AML-193 (cell line): ENCODE measurements at regions not wholly inside any gene's neighbourhood (a gene's known extent, or its start where the extent isn't known, plus 50 kb on each side); places are given as distances from the start of the nearest gene placed in this dataset.

Experiments
- DNase-seq, 2 experiments: peaks; one replicate each; lab custom pipeline; 2025; lab: John Stamatoyannopoulos, UW

DNA sequence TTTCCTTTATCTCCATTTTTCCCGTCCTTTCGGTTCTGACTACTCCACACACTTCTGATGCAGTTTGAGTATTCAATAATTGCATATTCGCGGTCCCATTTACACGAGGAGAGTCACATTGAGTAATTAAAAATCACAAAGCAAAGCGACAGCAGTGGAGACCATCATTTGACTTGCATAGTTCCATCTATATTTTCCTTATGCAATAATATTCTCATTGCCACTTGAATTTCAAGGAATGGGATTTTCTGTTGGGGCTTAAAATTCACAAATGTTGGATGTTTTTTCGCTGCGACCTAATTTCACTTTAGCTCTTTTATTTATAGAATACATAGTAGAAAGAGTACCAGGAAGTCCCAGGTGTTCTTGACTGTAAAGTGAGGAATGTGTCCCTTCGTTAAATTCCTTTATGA, 186.8 kb downstream of the ZEB2 start:
- DNase-seq, result no peak

DNA sequence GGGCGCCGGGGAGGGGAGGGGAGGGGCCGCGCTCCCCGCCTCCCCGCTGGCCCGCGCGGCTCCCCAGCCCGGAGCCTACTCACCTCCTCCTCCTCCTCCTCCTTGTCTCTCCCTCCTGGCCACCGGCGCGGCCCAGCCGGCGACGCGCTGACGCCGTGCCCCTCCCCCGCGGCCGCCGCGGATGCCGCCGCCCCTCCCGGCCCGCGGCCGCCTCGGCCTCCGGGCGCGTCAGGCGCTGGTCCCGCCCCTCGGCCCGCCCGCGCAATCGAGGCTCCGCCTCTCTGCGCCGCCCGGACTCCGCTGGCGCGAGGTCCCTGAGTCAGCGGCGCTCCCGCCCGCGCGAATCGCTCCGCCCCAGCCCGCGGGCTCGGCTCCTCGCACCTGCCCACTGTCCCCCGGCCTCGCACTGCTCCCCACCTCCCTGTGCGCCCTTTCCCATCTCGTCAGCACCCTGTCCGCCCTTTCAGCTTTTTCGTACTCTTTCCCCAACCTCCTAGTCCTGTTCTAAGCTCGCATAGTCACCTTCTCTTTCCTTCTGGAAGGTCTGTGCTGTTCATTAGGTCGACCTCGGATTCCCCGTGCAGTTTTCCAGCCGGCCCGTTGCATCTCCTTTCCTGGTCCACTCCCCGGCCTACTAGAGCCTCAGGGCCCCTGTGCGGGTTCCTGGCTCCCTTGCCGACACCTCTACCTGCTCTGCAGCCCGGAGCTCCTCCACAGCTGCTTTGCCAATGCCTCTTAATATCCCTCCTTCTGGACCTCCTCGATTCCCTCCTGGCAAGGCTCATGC, 187.4 kb downstream of the ZEB2 start:
- peak; percentile 81 to 92 for DNase-seq

DNA sequence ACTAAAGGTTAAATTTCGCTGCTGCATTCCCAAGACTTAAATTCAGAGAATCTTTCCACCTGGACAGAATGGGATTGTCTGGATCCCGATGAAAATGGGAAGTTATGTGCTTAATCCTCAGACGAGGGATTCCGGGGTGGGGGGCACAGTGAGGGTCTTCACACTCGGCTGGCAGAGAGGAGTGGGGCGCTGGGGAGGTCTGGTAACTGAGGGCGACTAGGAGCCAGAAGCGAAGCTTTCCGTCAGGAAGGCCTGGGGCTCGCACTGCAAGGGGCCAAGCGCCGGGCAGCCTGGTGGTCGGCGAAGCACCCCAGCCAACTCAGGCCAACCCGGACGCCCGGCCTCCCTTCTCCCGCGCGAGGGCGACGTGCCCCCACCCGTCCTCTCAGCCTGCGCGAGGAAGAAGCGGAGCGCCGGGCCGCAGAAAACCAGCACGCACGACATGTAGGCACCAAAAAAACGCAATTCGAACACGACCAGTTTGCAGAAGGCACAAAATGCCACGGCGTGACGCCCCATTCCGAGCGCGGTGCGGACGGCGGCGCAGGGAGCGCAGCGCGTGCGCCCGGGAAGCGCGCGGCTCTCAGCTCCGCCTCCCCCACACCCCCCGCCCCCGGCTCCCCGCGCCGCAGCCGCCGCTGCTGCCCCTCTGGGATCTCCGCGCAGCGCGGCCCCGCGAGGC, 188.1 kb downstream of the ZEB2 start:
- DNase-seq, result no peak

DNA sequence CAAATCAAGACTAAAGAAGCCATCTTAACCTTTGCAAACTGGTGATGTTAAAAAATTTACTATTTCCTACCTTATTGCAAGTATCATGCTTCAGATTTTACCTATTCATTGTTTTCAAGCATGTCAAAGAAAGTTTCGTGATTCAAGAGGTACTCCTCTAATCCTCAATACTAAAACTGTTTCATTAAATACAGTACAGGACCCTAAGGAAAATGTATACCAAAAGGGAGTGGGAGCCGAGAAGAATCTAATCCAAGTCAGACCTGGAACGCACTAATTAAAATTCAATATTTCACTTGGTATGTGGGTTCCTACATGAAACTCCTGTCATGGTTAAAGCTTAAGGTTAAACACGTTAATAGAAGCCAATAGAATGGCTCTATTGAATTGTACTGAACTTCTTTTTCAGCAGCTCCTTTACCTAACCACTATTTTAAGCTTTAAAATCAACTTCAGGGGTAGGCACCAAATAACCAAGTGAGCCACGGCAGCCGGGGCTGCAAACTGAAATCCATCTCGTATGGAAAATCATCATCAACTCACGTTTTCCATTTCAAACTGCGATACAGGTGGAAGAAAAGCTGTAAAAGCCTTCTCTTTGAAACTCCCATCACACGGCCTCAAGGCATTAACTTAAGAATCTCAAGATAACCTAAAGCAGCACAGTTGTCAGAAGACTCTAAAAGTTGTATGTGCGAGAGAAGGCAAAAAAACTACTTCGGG, 188.8 kb downstream of the ZEB2 start:
- DNase-seq, result peak; percentile 16 to 22

DNA sequence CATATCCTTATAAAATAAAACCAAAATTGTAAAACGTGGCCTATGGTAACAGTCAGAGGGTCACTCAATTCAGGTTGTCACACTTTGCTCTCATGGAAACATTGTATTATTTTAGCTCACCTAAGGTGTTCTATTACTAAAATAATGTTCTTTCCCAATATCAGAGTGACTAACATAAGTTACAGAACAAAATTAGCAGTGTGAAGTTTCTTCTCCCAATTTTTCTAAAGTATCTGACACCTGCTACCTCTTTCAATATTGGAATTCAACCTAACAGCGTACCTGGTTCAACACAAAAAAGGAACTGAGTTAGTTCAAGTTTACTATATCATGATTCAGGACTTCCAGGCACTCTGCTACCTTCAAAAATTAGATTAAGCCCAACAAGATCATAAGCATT, 190.4 kb downstream of the ZEB2 start:
- DNase-seq, result no peak

DNA sequence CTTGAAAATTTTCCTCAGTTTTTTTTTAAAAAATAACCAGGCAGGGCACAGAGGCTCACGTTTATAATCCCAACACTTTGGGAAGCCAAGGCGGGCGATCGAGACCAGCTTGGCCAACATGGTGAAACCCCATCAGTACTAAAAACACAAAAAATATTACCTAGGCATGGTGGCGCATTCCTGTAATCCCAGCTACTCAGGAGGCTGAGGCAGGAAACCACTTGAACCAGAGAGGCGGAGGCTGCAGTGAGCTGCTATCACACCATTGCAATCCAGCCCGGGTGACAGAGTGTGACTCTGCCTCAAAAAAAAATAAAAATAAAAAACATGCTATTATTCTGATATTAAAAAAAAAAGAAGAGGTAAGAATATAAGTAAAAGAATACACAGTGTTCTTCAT, 191.0 kb downstream of the ZEB2 start:
- DNase-seq, result no peak

DNA sequence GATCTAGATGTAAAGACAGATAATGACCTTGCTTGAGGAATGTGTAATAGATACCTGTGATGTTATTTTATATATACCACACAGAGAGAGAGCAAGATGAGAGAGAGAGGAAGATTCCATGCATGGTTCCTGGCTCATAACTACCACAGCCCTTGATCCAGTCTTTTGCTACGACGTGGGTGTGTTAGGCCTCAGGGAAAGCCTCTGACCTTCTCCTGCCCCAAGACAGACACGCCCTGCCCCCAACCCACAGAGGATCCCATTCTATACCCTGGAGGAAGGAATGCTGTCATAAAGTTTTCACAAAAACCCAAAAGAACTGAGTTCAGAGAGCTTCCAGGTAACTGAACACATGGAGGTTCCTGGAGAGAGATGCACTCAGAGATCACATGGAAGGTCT, 193.1 kb downstream of the ZEB2 start:
- no peak for DNase-seq

DNA sequence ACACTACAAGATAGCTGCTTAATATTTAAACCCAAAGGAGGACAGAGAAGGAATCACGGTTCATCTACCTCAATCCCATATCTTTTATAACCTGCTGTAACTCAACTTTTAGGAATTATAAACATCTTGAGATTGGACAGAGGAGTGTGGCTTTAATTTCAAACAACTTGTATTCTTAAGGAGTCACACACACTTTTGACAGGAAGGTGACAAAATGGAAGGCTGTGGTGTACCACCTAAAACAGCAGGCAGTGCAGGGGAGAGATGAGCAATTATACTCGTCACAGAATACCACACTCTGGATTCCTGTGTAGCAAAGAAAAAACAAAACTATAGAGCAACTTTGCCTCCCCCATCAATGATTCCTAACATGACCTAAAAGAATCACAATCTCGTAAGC, 194.8 kb downstream of the ZEB2 start:
- no peak for DNase-seq

DNA sequence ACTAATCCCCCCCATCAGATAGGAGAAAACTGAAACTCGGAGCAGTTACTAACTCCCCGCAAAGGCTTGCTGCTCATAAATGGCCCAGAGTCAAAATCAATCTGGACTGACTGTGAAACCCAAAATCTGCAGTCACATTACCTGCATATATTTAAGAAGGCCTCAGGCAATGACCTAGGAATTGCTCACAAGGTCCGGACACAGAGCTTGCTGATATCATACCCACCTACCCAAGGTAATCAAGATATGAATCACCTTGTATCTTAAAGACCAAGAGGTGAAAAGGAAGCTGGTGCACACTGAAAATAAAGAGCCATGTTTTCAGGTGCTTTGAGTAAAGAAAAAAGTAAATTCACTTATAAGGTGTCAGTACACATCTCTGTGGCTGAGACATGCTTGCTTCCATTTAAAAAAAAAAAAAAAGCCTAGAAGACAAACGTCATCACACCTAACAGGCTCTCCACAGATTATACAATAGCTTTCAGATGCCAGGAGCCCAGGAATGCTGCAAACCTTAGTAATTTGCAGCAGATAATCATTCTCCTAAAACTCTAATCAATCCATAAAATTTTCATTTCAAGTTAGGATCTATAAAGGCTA, 195.4 kb downstream of the ZEB2 start:
- no peak for DNase-seq

DNA sequence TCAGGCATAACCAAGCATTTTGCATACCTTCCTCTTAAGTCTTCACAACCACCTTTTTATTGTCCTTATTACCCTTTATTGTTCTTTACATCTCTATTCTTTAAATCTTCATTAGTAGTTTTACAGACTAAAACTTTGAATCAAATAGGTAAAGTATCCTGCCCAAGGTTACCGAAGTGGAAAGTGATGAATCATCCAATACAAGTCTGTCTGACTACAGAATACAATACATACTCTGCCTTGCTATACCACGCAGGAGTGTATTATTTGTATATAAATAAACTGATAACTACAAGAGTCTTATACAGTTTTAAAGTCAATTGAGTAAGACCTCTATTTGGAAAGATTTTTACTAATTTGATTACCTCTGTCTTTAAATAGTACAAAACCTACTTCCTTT, 196.0 kb downstream of the ZEB2 start:
- no peak for DNase-seq

DNA sequence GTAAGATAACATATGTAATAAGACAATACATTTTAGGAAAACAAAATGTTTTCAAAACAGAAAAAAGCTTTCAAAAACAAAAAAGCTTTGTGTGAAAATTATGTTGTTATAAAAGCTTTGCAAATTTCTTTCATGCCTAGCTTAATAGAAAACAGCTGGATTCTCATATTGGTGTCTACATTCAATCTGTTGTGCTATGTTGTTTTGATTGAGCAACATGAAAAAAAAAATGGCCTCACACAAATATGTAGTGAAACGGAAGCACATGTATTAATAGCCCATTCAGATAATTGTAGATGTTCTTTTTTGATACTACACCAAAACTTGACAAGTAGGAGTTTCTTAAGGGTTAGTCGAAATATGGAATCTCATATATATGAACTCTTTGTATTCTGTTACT, 197.5 kb downstream of the ZEB2 start:
- DNase-seq, result no peak

DNA sequence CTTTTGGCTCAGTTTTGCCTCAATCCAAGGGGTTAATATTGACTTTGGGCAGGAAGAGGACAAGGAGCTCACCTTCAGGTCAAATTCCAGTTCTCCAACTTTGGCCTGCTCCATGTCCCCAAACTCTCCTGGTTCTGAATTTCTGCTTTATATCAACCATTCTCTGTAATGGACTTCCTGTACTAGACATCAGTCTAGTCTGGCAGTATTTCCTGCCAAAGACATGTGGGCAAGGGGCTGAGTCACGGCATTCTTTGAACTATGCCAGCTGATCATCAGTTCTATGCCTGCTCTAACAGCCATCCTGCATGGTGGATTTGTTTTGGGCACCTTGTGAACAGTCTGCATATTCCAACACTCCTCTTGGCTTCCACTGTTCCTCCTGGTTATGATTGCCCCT, 199.4 kb downstream of the ZEB2 start:
- peak; percentile 20 to 40 for DNase-seq

DNA sequence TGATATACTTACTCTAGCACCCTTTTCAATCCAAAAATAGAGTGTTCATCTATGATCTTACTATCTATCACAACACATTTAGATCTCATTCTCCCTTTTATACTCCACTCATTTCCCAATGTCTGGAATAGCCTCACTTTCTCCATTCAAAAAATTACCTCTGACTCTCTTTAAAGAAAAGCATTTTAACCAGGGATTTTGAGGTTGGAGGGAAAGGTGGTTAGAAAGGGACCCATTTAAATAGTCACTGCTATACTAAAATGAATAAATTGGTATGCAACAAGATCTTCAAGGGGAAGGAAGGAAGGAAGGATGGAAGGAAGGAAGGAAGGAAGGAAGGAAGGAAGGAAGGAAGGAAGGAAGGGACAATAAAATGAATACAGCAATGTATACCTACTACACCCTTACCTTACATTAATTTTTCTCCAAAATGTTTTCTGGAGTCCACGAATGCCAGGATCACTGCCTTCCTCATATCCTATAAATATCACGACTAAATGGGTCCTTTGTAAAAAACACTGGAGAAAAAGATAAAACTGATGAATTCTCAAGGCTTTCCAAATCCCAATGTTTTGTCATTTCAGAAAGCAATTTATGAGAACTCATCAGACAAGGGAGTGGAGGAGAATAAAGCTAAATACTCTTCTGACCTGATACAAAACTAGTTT, 202.7 kb downstream of the ZEB2 start:
- DNase-seq, result no peak

DNA sequence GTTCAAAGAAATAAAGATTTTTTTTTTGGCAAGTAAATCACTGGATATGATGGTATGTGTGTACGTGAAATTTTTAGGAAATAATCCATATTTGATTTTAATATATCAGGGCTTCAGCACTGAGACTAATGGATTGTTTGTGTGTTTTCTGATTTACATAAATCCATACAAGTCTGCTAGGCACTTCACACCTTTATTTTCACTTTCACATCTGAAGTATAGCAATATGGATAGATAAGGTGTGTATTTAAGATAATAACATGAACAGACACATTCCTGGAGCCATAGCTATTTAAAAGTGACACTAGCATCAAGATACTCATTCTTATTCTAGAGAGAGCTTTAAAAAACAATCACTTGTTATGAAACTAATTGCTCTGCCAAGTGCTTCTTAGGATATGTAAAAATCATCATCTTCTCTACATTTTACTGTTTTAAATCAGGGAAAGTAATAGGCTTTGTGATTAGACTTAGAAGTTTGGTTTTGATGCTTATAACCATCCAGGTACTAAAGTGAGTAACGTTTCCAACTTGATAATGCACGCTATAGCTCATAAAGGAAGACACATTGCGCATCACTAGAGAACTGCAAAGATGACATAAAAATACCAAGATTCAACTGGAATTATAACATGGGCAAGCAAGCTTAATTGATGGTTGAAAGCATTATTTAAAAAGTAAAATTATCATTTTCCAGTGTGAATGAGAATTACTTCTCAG, 208.9 kb downstream of the ZEB2 start:
- no peak for DNase-seq

DNA sequence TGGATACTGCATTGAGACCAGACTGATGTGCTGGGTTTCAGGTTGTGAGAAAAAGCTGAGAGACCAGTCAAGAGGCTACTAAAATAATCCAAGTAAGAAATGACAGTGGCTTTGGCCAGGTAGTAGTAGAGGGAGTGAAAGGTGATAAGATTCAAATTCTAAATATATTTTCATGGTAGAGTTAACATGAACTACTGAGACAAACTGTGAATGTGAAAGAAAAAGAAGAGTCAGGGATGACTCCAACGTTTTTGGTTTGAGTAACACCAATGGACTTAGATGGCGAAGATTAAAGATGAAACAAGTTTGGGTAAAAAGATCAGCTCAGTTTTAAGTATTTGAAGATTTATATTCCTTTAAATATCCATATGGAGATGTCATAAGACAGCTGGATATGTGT, 209.4 kb downstream of the ZEB2 start:
- no peak for DNase-seq

DNA sequence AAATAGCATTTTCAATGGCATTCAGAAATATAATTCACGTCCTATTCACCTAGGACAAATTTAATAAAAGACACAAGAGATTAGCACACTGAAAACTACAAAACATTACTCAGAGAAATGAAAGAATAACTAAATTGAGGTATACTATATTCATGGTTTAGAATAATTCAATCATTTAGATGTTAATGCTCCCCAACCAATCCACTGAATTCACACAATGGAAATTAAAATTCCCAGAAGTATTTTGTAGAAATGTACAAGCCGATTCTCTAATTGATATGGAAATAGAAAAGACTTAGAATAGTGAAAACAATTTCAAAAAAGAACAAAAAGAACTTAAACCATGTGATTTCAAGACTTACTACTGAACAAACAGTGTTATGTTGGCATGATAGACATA, 212.2 kb downstream of the ZEB2 start:
- DNase-seq, result no peak

DNA sequence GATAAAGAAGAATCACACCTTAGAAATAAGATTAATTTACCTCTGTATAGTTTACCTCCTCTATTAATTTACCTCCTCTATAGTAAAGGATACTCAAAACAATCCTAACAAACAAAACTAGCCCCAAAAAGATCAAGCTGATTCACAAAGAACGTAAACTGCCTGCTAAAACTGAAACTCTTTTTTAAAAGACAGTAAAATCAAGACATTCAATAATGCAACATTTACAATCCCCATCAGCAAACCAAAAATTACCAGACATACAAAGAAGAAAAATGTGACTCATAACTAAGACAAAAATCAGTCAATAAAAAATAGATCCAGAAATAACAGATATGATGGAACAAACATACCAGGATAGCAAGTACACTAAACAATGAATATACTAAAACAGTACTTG, 215.7 kb downstream of the ZEB2 start:
- DNase-seq, result no peak

DNA sequence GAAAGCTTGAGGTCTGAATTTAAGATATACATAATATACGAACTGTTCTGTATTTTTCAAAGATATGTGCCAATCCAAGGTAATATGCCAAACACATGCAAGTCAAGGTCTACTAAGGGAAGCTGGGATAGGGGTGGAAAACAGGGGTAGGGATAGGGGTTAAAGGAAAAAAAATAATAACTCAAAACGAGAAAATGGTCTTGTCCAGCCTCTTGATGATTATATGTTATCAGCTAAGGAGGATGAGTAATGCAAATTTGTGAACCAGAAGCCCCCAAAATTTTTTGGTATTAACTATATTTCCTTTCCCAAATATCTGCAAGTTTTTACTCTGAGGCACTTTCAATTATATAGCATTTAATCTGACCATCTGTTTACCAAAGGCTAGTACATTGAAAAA, 219.3 kb downstream of the ZEB2 start:
- no peak for DNase-seq

DNA sequence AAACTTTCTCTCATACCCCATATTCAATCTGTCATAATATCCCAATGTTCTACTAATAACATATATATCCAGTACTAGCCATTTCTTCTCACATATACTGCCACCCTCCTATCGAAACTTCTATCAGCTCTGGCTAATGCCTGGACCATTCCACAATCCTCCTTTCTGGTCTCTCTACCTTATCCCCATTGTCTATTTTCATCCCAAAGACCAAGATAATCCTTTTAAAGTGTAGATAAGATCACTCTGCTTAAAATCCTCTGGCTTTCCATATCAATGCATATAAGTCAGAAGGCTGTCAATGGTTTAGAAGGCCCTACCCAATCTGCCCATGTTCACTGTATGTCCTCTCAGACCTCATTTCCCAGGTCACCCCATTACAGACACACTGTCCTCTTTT, 229.6 kb downstream of the ZEB2 start:
- DNase-seq, result no peak

DNA sequence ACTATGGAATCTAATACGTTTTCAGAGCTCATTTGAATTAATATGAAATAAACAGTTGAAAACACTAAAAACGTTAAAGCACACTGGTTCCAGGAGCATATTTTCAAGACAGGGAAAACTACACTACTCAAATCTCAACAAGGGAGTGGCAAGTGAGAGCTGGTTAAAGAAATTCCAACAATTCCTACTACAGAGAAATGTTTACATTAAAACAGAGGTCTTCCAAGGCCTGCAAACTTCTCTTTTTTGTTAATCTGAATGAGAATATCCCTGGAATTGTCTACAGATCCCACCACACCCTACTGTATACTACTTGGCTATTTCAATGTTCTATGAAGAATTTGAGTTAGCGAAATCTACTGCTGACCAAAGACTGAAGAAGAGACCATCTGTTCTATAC, 231.5 kb downstream of the ZEB2 start:
- DNase-seq, result no peak

DNA sequence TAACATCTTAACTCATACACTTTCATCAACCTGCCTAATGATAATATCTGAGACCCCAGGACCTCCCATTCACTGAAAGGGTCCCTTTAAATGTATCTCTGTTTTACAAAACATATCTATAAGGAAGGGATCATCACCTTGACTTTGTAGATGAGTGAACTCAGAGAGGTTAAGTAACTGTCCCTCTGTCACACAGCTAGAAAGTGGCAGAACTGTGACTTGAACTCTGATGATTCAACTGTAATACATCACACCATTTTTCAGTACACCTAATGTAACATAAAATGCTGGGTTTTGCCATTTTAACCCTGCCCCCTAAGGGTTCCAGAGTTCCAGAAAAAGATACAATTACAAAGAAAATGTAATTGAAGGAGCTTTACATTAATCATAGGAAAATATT, 234.6 kb downstream of the ZEB2 start:
- DNase-seq, result no peak

DNA sequence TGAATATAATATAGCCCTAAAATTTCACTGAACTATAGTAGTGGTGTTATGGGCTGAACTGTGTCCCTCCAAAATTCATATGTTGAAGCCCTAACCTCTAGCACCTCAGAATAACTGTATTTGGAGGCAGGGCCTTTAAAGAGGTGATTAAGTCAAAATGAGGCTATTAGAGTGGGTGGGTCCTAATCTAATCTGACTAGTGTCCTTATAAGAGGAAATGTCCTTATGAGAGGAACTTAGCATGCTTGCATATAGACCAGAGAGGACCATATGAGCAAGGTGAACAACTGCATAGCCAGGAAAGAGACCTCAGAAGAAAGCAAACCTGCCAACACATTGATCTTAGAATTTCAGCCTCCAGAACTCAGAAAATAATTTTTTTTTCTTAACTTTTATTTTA, 238.4 kb downstream of the ZEB2 start:
- no peak for DNase-seq
